ENCODE measurements at regions not wholly inside any gene's neighbourhood (a gene's known extent, or its start where the extent isn't known, plus 50 kb on each side); places are given as distances from the start of the nearest gene placed in this dataset.
"Not testable (repeated sequence)": the region's sequence is repeated elsewhere in the genome, so short reads cannot be mapped to it uniquely, and the experiment has no call there.

GRCh38 chr6:141492521-141493284 is 640.0 kb upstream of the GJE1 start:
- DNase-seq (ENCODE audit: low read depth): no peak

- DNase-seq (ENCODE audit: low read depth): no peak
Observed at GRCh38 chr6:141491684-141492083, 641.0 kb upstream of the GJE1 start.

GRCh38 chr6:141490982-141491381 is 641.7 kb upstream of the GJE1 start:
- DNase-seq (ENCODE audit: low read depth): no peak

GRCh38 chr6:141488488-141488887 is 644.2 kb upstream of the GJE1 start:
- no peak for DNase-seq (ENCODE audit: low read depth)

- DNase-seq (ENCODE audit: low read depth): no peak
Observed at GRCh38 chr6:141486942-141487341, 645.8 kb upstream of the GJE1 start.

- peak; percentile 9 for DNase-seq (ENCODE audit: low read depth)
Observed at GRCh38 chr6:141484711-141485110, 648.0 kb upstream of the GJE1 start.

- DNase-seq (ENCODE audit: low read depth): peak; percentile 40
Observed at GRCh38 chr6:141483598-141484061, 649.1 kb upstream of the GJE1 start.

GRCh38 chr6:141482796-141483597 is 649.7 kb upstream of the GJE1 start:
- no peak for DNase-seq (ENCODE audit: low read depth)

- DNase-seq (ENCODE audit: low read depth): no peak
Observed at GRCh38 chr6:141475259-141475658, 657.5 kb upstream of the GJE1 start.

GRCh38 chr6:141472162-141472928 is 660.4 kb upstream of the GJE1 start:
- DNase-seq (ENCODE audit: low read depth): no peak

- no peak for DNase-seq (ENCODE audit: low read depth)
Observed at GRCh38 chr6:141470810-141471209, 661.9 kb upstream of the GJE1 start.

GRCh38 chr6:141467881-141468280 is 664.8 kb upstream of the GJE1 start:
- no peak for DNase-seq (ENCODE audit: low read depth)

GRCh38 chr6:141467041-141467440 is 665.7 kb upstream of the GJE1 start:
- no peak for DNase-seq (ENCODE audit: low read depth)

- no peak for DNase-seq (ENCODE audit: low read depth)
Observed at GRCh38 chr6:141464896-141465295, 667.8 kb upstream of the GJE1 start.

GRCh38 chr6:141464490-141464889 is 668.2 kb upstream of the GJE1 start:
- no peak for DNase-seq (ENCODE audit: low read depth)

GRCh38 chr6:141463237-141463977 is 669.3 kb upstream of the GJE1 start:
- DNase-seq (ENCODE audit: low read depth): no peak

- no peak for DNase-seq (ENCODE audit: low read depth)
Observed at GRCh38 chr6:141460743-141461484, 671.8 kb upstream of the GJE1 start.

GRCh38 chr6:141460245-141460644 is 672.5 kb upstream of the GJE1 start:
- not testable (repeated sequence) for DNase-seq (ENCODE audit: low read depth)

GRCh38 chr6:141457984-141458383 is 674.7 kb upstream of the GJE1 start:
- not testable (repeated sequence) for DNase-seq (ENCODE audit: low read depth)

GRCh38 chr6:141452354-141452686 is 680.4 kb upstream of the GJE1 start:
- DNase-seq (ENCODE audit: low read depth): no peak
